NCI-H2196 (cell line): ENCODE measurements at regions not wholly inside any gene's neighbourhood (a gene's known extent, or its start where the extent isn't known, plus 50 kb on each side); places are given as distances from the start of the nearest gene placed in this dataset.
"Not testable (repeated sequence)": the region's sequence is repeated elsewhere in the genome, so short reads cannot be mapped to it uniquely, and the experiment has no call there.

Experiments
- DNase-seq: peaks from one replicate; lab custom pipeline; 2025; ENCODE audit not compliant: unreplicated experiment; lab: John Stamatoyannopoulos, UW

GRCh38 chr3:87503900-87504498, 227.6 kb upstream of the POU1F1 start:
- DNase-seq: peak; percentile 20

DNA sequence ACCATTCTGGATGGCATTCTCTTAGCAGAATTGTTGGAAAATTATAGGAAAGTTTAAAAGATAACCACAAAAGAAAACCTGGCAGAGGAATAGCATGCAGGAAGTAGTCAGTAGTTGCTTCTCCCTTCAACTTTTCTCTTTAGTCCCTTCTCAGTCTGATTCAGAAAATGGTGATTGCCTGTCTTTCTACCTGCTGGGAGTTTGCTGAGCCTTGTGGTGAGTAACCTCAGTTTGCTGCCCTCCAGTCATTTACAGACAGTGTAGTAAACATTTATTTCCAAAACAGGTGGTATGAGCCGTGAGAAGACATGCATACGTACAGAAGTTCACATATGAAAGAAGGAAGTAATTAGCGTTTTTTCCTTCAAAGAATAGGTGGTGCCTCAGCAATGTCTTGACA, 224.7 kb upstream of the POU1F1 start:
- DNase-seq: no peak

GRCh38 chr3:87498358-87499080, 222.1 kb upstream of the POU1F1 start:
- no peak for DNase-seq

DNA sequence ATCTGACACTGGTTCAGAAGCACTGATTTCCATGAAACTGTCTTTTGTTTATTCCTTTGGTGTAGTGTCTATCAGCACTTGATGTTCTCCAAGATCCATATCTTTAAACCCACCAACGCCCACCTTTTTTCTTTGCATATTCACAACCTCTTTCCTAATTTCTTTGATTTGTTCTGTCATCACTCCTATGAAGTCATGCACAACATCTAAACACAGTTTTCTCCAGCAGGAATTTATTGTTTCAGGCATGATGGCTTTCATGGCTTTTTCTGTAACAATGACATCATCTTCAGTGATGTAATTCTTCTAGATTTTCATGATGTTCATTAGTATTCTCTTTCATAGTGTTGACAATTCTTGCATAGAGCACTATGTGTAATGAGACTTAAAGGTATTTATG, 219.6 kb upstream of the POU1F1 start:
- DNase-seq: no peak

DNA sequence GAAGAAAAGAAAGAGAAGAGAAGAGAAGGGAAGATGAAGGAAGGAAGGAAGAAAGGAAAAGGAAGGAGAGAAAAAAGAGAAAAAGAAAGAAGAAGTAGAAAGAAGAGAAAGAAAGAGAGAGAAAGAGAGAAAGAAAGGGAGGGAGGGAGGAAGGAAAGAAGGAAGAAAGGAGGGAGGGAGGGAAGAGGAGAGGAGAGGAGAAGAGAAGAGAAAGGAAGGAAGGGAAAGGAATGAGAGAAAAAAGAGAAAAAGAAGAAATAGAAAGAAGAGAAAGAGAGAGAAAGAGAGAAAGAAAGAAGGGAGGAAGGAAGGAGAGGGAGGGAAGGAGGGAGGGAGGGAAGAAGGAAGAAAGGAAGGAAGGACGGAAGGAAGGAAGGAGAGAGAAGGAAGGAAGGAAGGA, 217.9 kb upstream of the POU1F1 start:
- DNase-seq: no peak

- no peak for DNase-seq
Observed at GRCh38 chr3:87491843-87492242, 215.5 kb upstream of the POU1F1 start.

DNA sequence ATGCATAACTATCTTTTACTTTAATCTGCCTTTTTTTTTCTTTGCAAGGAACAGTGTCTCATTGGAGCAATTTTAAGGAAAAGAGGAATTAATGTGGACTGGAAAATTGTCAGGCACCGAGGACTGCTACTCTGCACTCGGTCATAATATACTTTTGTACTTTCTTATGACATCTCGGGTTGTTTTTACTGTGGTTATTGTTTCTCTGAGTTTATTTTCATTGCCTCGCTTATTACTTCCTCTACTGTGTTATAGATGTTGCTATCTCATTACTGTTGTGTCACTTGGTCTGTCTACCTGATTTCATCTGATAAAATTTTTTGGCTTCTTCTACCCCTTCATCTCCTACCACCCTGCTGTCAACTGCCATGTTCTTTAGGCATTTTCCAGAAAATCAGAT, 213.5 kb upstream of the POU1F1 start:
- DNase-seq: no peak

DNA sequence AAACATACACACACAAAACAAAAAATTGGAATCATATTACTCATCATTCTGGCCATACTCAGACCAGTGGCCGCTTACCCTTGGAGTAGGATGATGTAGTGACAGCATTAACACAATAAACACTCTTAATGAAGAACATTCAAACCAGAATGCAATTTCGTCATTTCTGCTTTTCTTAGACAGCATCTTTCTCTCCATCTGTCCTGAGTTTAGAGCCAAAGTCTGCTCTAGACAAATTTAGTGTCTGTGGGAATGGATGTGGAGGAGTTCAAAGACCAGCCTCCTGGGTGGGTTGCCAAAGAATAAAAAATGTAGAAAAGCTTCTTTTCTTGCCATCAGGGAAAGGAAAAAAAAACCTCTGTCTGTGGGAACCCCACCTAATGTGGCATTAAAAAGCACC, 212.4 kb upstream of the POU1F1 start:
- DNase-seq: no peak

DNA sequence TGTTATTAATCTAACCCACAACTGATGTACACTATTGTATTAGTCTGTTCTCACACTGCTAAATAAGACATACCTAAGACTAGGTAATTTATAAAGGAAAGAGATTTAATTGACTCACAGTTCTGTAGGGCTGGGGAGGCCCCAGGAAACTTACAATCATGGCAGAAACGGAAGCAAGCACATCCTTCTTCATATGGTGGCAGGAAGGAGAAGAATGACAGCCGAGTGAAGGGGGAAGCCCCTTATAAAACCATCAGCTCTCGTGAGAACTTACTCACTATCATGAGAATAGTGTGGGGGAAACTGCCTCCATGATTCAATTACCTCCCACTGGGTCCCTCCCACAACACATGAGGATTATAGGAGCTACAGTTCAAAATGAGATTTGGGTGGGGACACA, 210.3 kb upstream of the POU1F1 start:
- DNase-seq: not testable (repeated sequence)

DNA sequence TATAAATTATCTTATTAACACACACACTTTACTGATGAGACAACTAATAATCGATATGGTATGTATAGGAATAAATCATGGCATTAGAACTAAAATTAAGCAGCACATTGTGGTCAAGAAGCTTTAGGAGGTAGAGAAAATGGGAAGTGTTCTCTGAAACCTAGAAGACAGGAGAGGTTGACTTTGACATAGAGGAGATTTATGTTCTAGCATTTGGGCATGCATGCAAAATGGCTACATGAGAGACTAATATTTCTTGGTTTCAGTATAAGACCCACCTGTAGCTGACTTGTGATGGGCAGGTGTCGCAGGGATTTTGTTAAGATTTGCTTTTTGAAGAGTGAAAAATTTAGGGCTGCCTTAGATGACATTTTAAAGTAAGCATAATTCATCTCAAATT, 209.7 kb upstream of the POU1F1 start:
- DNase-seq: no peak

DNA sequence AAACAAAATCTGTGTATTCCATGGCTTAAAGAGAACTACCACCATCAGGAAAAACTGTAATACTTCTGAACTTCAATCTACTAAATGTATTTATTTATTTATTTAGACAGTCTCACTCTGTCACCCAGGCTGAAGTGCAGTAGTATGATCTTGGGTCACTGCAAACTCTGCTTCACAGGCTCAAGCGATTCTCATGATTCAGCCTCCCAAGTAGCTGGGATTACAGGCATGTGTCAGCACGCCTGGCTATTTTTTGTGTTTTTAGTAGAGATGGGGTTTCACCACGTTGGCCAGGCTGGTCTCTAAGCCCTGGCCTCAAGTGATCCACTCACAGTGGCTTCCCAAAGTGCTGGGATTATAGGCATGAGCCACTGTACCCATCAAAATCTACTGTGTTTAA, 202.3 kb upstream of the POU1F1 start:
- no peak for DNase-seq

GRCh38 chr3:87473944-87474343, 197.6 kb upstream of the POU1F1 start:
- no peak for DNase-seq

DNA sequence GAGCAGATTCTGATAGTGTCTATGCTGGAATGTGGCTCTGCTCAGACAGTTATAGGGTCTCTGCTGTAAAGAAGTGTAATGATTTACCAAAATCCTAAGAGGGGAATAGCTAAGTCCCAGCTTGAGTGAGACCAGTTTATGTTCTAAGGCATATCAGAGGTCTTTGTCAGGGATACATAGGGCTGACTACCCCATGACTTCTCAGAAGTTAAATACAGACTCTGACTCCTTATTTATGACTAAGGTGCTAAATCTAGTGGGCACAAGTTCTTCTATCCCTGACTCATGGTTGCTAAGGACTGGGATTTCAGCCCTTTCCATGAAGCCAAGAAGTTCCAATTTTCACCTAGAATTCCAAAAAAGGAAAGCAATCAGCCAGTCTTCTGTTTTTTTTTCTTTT, 192.6 kb upstream of the POU1F1 start:
- no peak for DNase-seq

DNA sequence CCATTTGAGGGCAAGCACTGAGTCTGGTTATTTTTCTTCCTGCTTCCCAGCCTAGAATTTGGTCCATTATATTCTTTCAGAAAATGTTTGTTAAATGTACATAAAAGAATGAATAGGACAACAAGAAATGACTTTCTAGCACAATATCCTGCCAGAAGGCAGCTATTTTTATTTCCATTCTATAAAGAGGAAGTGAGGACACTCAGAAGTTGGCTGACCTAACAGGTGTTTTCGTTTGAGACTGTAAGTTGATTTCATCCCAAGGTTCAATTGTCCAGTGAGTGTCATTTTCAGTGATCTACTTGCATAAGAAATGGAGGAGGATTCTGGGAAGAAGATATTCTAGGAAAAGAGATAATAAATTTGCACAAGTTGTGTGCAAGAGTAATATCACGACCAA, 191.9 kb upstream of the POU1F1 start:
- no peak for DNase-seq

GRCh38 chr3:87462228-87462627, 185.8 kb upstream of the POU1F1 start:
- DNase-seq: no peak

DNA sequence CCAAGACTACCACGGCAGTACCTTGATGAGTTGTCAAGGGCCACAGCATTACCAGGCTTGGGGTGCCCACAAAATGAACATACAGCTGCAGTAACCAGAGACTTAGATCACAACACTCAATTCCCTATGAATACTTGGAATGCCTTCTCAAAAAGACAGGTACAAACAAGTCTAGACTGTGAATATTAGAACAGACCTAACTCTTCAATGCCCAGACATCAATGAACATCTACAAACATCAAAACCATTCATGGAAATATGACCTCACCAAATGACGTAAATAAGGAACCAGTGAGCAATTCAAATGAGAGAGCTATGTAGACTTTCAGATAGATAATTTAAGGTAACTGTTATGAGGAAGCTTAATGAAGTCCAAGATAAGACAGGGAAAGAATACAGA, 185.1 kb upstream of the POU1F1 start:
- DNase-seq: no peak

GRCh38 chr3:87461036-87461435, 184.7 kb upstream of the POU1F1 start:
- no peak for DNase-seq

GRCh38 chr3:87448558-87448957, 172.2 kb upstream of the POU1F1 start:
- DNase-seq: no peak

- no peak for DNase-seq
Observed at GRCh38 chr3:87446849-87447387, 170.5 kb upstream of the POU1F1 start.

DNA sequence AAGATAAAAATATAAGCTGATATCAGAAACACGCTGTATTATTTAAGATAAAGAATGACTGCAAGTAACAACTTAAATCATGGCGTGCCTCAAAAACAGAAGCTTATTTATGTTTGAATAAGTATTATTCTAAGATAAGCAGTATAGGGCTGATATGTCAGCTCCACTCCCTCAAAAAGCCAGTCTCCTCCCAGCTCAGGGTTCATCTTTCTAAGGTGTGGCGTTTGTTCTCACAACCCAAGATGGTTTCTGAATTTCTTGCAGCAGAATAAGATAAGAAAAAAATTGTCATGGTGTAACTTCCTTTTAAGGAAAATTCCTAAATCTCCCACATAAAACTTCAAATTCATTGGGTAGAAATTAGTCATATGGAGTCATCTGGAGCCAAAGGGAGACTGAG, 166.1 kb upstream of the POU1F1 start:
- DNase-seq: no peak

- no peak for DNase-seq
Observed at GRCh38 chr3:87437765-87438164, 161.4 kb upstream of the POU1F1 start.

DNA sequence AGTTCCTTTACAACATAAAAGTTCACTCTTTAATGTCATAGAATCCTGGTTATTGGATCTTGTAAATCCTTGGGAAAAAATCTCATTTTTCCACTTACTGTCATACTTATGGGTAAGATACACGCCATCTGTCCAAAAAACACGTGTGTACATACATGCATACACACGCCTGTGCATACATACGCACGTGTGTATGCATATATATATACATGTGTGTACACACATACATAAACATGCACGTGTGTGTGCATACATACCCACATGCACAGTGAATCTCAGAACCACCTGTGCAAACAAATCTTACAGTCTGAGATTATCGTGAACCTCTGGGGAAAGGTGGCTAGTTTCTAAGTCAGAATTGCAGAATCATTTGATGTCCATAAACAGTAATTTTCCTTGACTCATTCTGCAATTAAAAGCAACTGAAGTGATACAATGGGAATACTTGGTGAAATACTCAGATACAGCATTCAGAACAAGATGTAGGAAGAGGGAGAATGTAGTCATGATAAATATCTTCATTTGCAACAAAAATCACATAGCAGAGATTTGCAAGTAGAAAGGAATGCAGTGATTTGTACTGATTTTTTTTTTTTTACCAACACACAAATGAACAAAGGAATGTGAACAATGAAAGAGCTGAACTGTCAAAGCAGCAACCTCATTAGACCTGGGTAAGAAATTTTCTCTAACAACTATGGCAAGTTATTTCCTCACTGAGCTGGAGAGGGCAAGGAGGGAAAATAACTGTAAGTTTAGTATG, 160.6 kb upstream of the POU1F1 start:
- no peak for DNase-seq
